ENCODE measurements at regions not wholly inside any gene's neighbourhood (a gene's known extent, or its start where the extent isn't known, plus 50 kb on each side); places are given as distances from the start of the nearest gene placed in this dataset.

- Histone ChIP-seq H3F3A (ENCODE audit: insufficient read depth, low read length) (no peaks in the 10 kb centered on the region), H3K9ac (ENCODE audit: low read length) (no peak overlapping the region), H3K27ac (ENCODE audit: low read length) (no peak overlapping the region), H4K20me1 (ENCODE audit: insufficient read depth, low read length) (no peaks in the 10 kb centered on the region), H3K27me3 (replicated peaks; ENCODE audit: insufficient read depth, low read length) (no peaks in the 10 kb centered on the region), H3K9me3 (replicated peaks; ENCODE audit: insufficient read depth, low read length) (no peaks in the 10 kb centered on the region), H3K36me3 (replicated peaks; ENCODE audit: insufficient read depth, low read length) (no peaks in the 10 kb centered on the region), H2AFZ (ENCODE audit: low read length) (no peak overlapping the region), H3K4me1 (ENCODE audit: low read length) (no peaks in the 10 kb centered on the region), H3K9me2 (replicated peaks; ENCODE audit: insufficient read depth, low read length) (no peaks in the 10 kb centered on the region), H3K4me3 (ENCODE audit: low read length) (no peak overlapping the region), H3K79me2 (ENCODE audit: low read length) (no peaks in the 10 kb centered on the region), H3K4me2 (ENCODE audit: low read depth, low read length) (no peak overlapping the region)
- DNase-seq, result no peak
- TF ChIP-seq CTCF (IDR thresholded peaks at IDR 0.05; ENCODE audit: low read length) (no peak), EZH2 (optimal IDR thresholded peaks at IDR 0.05; ENCODE audit: low read depth, low read length) (no peak), EZH2phosphoT487 (IDR thresholded peaks at IDR 0.05; ENCODE audit: low read length) (no peak)
Measured at GRCh38 chr2:200099256-200099655, 143.9 kb downstream of the MAIP1 start.

- Histone ChIP-seq H3K4me1 (ENCODE audit: low read length) (no peaks in the 10 kb centered on the region), H3K27ac (ENCODE audit: low read length) (no peak overlapping the region), H4K20me1 (ENCODE audit: insufficient read depth, low read length) (no peaks in the 10 kb centered on the region), H3K4me3 (ENCODE audit: low read length) (no peak overlapping the region), H3K36me3 (replicated peaks; ENCODE audit: insufficient read depth, low read length) (no peaks in the 10 kb centered on the region), H3K9me3 (replicated peaks; ENCODE audit: insufficient read depth, low read length) (no peaks in the 10 kb centered on the region), H3K9ac (ENCODE audit: low read length) (no peak overlapping the region), H3K79me2 (ENCODE audit: low read length) (no peaks in the 10 kb centered on the region), H3F3A (ENCODE audit: insufficient read depth, low read length) (no peaks in the 10 kb centered on the region), H2AFZ (ENCODE audit: low read length) (no peak overlapping the region), H3K9me2 (replicated peaks; ENCODE audit: insufficient read depth, low read length) (no peaks in the 10 kb centered on the region), H3K4me2 (ENCODE audit: low read depth, low read length) (no peak overlapping the region), H3K27me3 (replicated peaks; ENCODE audit: insufficient read depth, low read length) (no peaks in the 10 kb centered on the region)
- no peak for DNase-seq
- TF ChIP-seq EZH2 (optimal IDR thresholded peaks at IDR 0.05; ENCODE audit: low read depth, low read length) (no peak), CTCF (IDR thresholded peaks at IDR 0.05; ENCODE audit: low read length) (no peak), EZH2phosphoT487 (IDR thresholded peaks at IDR 0.05; ENCODE audit: low read length) (no peak)
Measured at GRCh38 chr2:200100027-200100426, 144.6 kb downstream of the MAIP1 start.

GRCh38 chr2:200101922-200102321 is 146.5 kb downstream of the MAIP1 start:
- Histone ChIP-seq H3K79me2 (ENCODE audit: low read length) (no peaks in the 10 kb centered on the region), H2AFZ (ENCODE audit: low read length) (no peak overlapping the region), H3K4me1 (ENCODE audit: low read length) (no peaks in the 10 kb centered on the region), H3F3A (ENCODE audit: insufficient read depth, low read length) (no peaks in the 10 kb centered on the region), H3K9me3 (replicated peaks; ENCODE audit: insufficient read depth, low read length) (no peaks in the 10 kb centered on the region), H3K9ac (ENCODE audit: low read length) (no peak overlapping the region), H3K4me3 (ENCODE audit: low read length) (no peak overlapping the region), H3K27me3 (replicated peaks; ENCODE audit: insufficient read depth, low read length) (no peaks in the 10 kb centered on the region), H3K36me3 (replicated peaks; ENCODE audit: insufficient read depth, low read length) (no peaks in the 10 kb centered on the region), H3K4me2 (ENCODE audit: low read depth, low read length) (no peak overlapping the region), H4K20me1 (ENCODE audit: insufficient read depth, low read length) (no peaks in the 10 kb centered on the region), H3K9me2 (replicated peaks; ENCODE audit: insufficient read depth, low read length) (no peaks in the 10 kb centered on the region), H3K27ac (ENCODE audit: low read length) (no peak overlapping the region)
- no peak for TF ChIP-seq CTCF (IDR thresholded peaks at IDR 0.05; ENCODE audit: low read length)
- no peak for TF ChIP-seq EZH2phosphoT487 (IDR thresholded peaks at IDR 0.05; ENCODE audit: low read length)
- TF ChIP-seq EZH2 (optimal IDR thresholded peaks at IDR 0.05; ENCODE audit: low read depth, low read length), result no peak
- DNase-seq, result no peak
